H1 (cell line): ENCODE measurements at regions not wholly inside any gene's neighbourhood (a gene's known extent, or its start where the extent isn't known, plus 50 kb on each side); places are given as distances from the start of the nearest gene placed in this dataset.
"Not testable (repeated sequence)": the region's sequence is repeated elsewhere in the genome, so short reads cannot be mapped to it uniquely, and the experiment has no call there.

Source experiments
- CTCF ChIA-PET: fragments of 300-600 bp; sonication (Branson Sonifier 250); formaldehyde crosslinking; loops from one replicate; lab custom pipeline; 2021; ENCODE audit not compliant: partially characterized antibody; lab: Charles Lee
- POLR2A ChIA-PET: fragments of 300-600 bp; sonication (Branson Sonifier 250); formaldehyde crosslinking; loops from one replicate; lab custom pipeline; 2021; ENCODE audit warnings: inconsistent platforms; ENCODE audit not compliant: partially characterized antibody; lab: Charles Lee
- DNase-seq, 2 experiments: peaks; one replicate each; pipeline versions ENCODE4 v3.0.0 to v3.0.0-alpha.2; 2010 to 2022; ENCODE audit warnings: low spot score in 2 of 2, low read depth in 1 of 2, mixed read lengths in 1 of 2
- FAIRE-seq: peaks from 2 replicates; lab custom pipeline; 2011; peaks lifted over from hg19 to GRCh38; lab: Jason Lieb, UNC
- H2AFZ ChIP-seq: 2 replicates; pipeline ENCODE4 v1.8.1; 2012; ENCODE audit warnings: low read length, inconsistent platforms
- H2AK5ac ChIP-seq: 2 replicates; pipeline ENCODE4 v1.6.1; 2013; ENCODE audit warnings: low read depth, low read length
- H2BK120ac ChIP-seq: replicated peaks from 2 replicates; pipeline ENCODE3; 2013; ENCODE audit warnings: low read depth, low read length, inconsistent platforms
- H2BK12ac ChIP-seq: 2 replicates; pipeline ENCODE4 v1.6.1; 2013; ENCODE audit warnings: low read depth, low read length
- H2BK15ac ChIP-seq: 2 replicates; pipeline ENCODE4 v1.6.1; 2013; ENCODE audit warnings: low read length
- H2BK20ac ChIP-seq: 2 replicates; pipeline ENCODE4 v1.6.1; 2013; ENCODE audit warnings: low read length
- H2BK5ac ChIP-seq: 2 replicates; pipeline ENCODE4 v1.6.1; 2013; ENCODE audit warnings: low read depth, low read length
- H3K14ac ChIP-seq: 2 replicates; pipeline ENCODE4 v1.6.1; 2013; ENCODE audit warnings: inconsistent platforms; ENCODE audit not compliant: insufficient read length
- H3K18ac ChIP-seq: 2 replicates; pipeline ENCODE4 v1.6.1; 2013; ENCODE audit warnings: low read length; ENCODE audit errors: extremely low read depth
- H3K23ac ChIP-seq: 2 replicates; pipeline ENCODE4 v1.6.1; 2013; ENCODE audit warnings: inconsistent platforms; ENCODE audit not compliant: insufficient read length
- H3K23me2 ChIP-seq: 2 replicates; pipeline ENCODE4 v1.6.1; 2013; ENCODE audit warnings: low read depth, low read length
- H3K27ac ChIP-seq: 2 replicates; pipeline ENCODE4 v1.6.1; 2011; ENCODE audit warnings: low read depth, low read length, inconsistent platforms
- H3K27me3 ChIP-seq, 4 experiments: replicated peaks in 1 of 4; 1 replicate in 1 of 4; 2 replicates in 3 of 4; pipeline versions ENCODE4 v1.6.1 to v1.8.1; 2011 to 2013; ENCODE audit warnings: low read length in 3 of 4, mild to moderate bottlenecking in 3 of 4, inconsistent platforms in 2 of 4, mixed read lengths in 2 of 4, moderate library complexity in 1 of 4; ENCODE audit not compliant: control insufficient read depth in 3 of 4, insufficient read depth in 3 of 4; ENCODE audit errors: extremely low read depth in 1 of 4
- H3K36me3 ChIP-seq, 4 experiments: 2 replicates each; pipeline versions ENCODE4 v1.6.1 to v1.8.1; 2011 to 2013; ENCODE audit warnings: mild to moderate bottlenecking in 4 of 4, low read length in 3 of 4, moderate library complexity in 2 of 4, control low read depth in 1 of 4, inconsistent platforms in 1 of 4; ENCODE audit not compliant: insufficient read depth in 4 of 4, control insufficient read depth in 2 of 4
- H3K4ac ChIP-seq: replicated peaks from 2 replicates; pipeline ENCODE3; 2013; ENCODE audit warnings: low read length, low read depth, mixed read lengths, inconsistent platforms; ENCODE audit not compliant: insufficient read length
- H3K4me1 ChIP-seq, 4 experiments: replicated peaks in 1 of 4; 1 replicate in 1 of 4; 2 replicates in 3 of 4; pipeline versions ENCODE4 v1.6.1 to v1.8.1; 2011 to 2013; ENCODE audit warnings: low read length in 3 of 4, inconsistent platforms in 2 of 4, mixed read lengths in 1 of 4; ENCODE audit not compliant: insufficient read depth in 4 of 4, control insufficient read depth in 3 of 4
- H3K4me2 ChIP-seq, 2 experiments: 2 replicates each; pipeline versions ENCODE4 v1.6.1 to v1.8.1; 2011 to 2013; ENCODE audit warnings: low read depth in 2 of 2, low read length in 2 of 2, control low read depth in 1 of 2, inconsistent platforms in 1 of 2, mild to moderate bottlenecking in 1 of 2; ENCODE audit not compliant: insufficient read depth in 1 of 2
- H3K4me3 ChIP-seq, 4 experiments: fragments of 200-600, 300-600 bp in 1 of 4; sonication (generic), shearing (Covaris generic), sonication (Bioruptor Twin) in 1 of 4; 2 replicates each; pipeline versions ENCODE4 v1.5.1 to v1.8.1; 2011 to 2016; ENCODE audit warnings: low read length in 4 of 4, low read depth in 3 of 4, control low read depth in 2 of 4, inconsistent platforms in 2 of 4, mild to moderate bottlenecking in 2 of 4, mixed read lengths in 1 of 4, moderate library complexity in 1 of 4; ENCODE audit not compliant: insufficient read depth in 2 of 4; ENCODE audit errors: extremely low read depth in 1 of 4
- H3K56ac ChIP-seq: replicated peaks from 2 replicates; pipeline ENCODE3; 2013; ENCODE audit warnings: low read depth, mild to moderate bottlenecking, mixed read lengths, low read length, inconsistent platforms; ENCODE audit not compliant: insufficient read length
- H3K79me1 ChIP-seq: 2 replicates; pipeline ENCODE4 v1.6.1; 2013; ENCODE audit warnings: low read depth, low read length, control low read depth
- H3K79me2 ChIP-seq, 2 experiments: 2 replicates each; pipeline versions ENCODE4 v1.6.1 to v1.8.1; 2012 to 2013; ENCODE audit warnings: low read length in 2 of 2, mild to moderate bottlenecking in 2 of 2, inconsistent platforms in 1 of 2; ENCODE audit not compliant: insufficient read depth in 2 of 2, control insufficient read depth in 1 of 2
- H3K9ac ChIP-seq, 4 experiments: replicated peaks in 1 of 4; 1 replicate in 1 of 4; 2 replicates in 3 of 4; pipeline versions ENCODE4 v1.6.1 to v1.8.1; 2011 to 2013; ENCODE audit warnings: low read depth in 3 of 4, low read length in 3 of 4, control low read depth in 2 of 4, mild to moderate bottlenecking in 2 of 4, moderate library complexity in 2 of 4, inconsistent platforms in 1 of 4; ENCODE audit errors: extremely low read depth in 1 of 4
- H3K9me3 ChIP-seq, 2 experiments: 2 replicates each; pipeline versions ENCODE4 v1.6.1 to v1.8.1; 2012 to 2013; ENCODE audit warnings: mild to moderate bottlenecking in 2 of 2, moderate library complexity in 2 of 2, control low read depth in 1 of 2, inconsistent platforms in 1 of 2, low read depth in 1 of 2, low read length in 1 of 2, mixed read lengths in 1 of 2; ENCODE audit not compliant: insufficient read depth in 2 of 2
- H4K20me1 ChIP-seq, 2 experiments: replicated peaks in 1 of 2; 2 replicates each; pipeline versions ENCODE3 to v1.8.1; 2011 to 2013; ENCODE audit warnings: inconsistent platforms in 2 of 2, low read length in 2 of 2, mild to moderate bottlenecking in 1 of 2; ENCODE audit not compliant: insufficient read depth in 2 of 2, control insufficient read depth in 1 of 2
- H4K5ac ChIP-seq: 2 replicates; pipeline ENCODE4 v1.6.1; 2013; ENCODE audit warnings: low read length, low read depth, mixed read lengths, inconsistent platforms; ENCODE audit not compliant: insufficient read length
- H4K8ac ChIP-seq: 2 replicates; pipeline ENCODE4 v1.8.0; 2013; ENCODE audit warnings: mild to moderate bottlenecking, moderate library complexity, low read length, inconsistent platforms; ENCODE audit not compliant: insufficient read depth; ENCODE audit errors: extremely low read depth
- H4K91ac ChIP-seq: replicated peaks from 2 replicates; pipeline ENCODE3; 2013; ENCODE audit warnings: low read length, mixed read lengths, inconsistent platforms; ENCODE audit not compliant: insufficient read length
- CBX5 ChIP-seq: fragments of 300-800, 300-1000 bp; sonication (generic); IDR thresholded peaks from 2 replicates; pipeline ENCODE4 v1.7.1; 2016; ENCODE audit warnings: antibody characterized with exemption, low read length, low read depth
- YY1 ChIP-seq: IDR thresholded peaks from 2 replicates; pipeline ENCODE4 v1.6.1; 2011; ENCODE audit warnings: low read depth, mild to moderate bottlenecking, low read length
- WGBS, 2 experiments: shearing (Covaris generic) in 1 of 2; methylation state at CpG; one replicate each; pipeline versions ENCODE4 v1.1.6 to v1.1.7; 2013 to 2015; ENCODE audit warnings: low lambda C conversion rate in 2 of 2, mixed read lengths in 2 of 2, inconsistent platforms in 1 of 2, low coverage in 1 of 2, missing lambda C conversion rate in 1 of 2; ENCODE audit not compliant: insufficient replicate concordance in 2 of 2, insufficient coverage in 1 of 2, insufficient read length in 1 of 2; ENCODE audit errors: extremely low coverage in 1 of 2, missing lambda C conversion rate in 1 of 2; 5-methylcytosine and 5-hydroxymethylcytosine counted together

GRCh38 chr1:199029855-199030254 is 391.0 kb downstream of the PTPRC start (continued):
- no peak for TF ChIP-seq YY1
- TF ChIP-seq CBX5 = no peak

DNA sequence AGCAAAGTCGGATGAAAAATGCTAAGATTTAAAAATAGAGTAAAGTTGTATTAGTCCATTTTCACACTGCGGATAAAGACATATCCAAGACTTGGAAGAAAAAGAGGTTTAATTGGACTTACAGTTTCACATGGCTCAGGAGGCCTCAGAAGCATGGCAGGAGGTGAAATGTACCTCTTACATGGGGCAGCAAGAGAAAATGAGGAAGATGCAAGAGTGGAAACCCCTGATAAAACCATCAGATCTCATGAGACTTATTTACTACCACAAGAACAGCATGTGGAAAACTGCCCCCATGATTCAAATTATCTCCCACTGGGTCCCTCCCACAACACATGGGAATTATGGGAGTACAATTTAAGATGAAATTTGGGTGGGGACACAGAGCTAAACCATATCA is 391.7 kb downstream of the PTPRC start:
- H4K8ac ChIP-seq, H3K27ac ChIP-seq, H3K4me1 ChIP-seq, H3K79me2 ChIP-seq, H4K91ac ChIP-seq, H3K4me3 ChIP-seq, H2BK15ac ChIP-seq, H3K18ac ChIP-seq, DNase-seq, H3K4ac ChIP-seq, H3K27me3 ChIP-seq, H2AFZ ChIP-seq, H4K20me1 ChIP-seq, FAIRE-seq, H2AK5ac ChIP-seq, H3K4me2 ChIP-seq, H3K9ac ChIP-seq, H4K5ac ChIP-seq, H2BK12ac ChIP-seq, H3K79me1 ChIP-seq, H3K14ac ChIP-seq, POLR2A ChIA-PET, H3K9me3 ChIP-seq, H2BK120ac ChIP-seq, H3K36me3 ChIP-seq, H2BK5ac ChIP-seq, H2BK20ac ChIP-seq, H3K23me2 ChIP-seq, H3K56ac ChIP-seq, H3K23ac ChIP-seq: not testable (repeated sequence)
- CTCF ChIA-PET = interaction anchor here (0.6 kb wide), 1 partner anchor 443 kb away, joined by 3 read pairs; no protein-coding TSS in a partner anchor
- 87% methylated on average over 2 of the region's 2 CpGs; no CpG with 5 or more reads in 1 of the 2 experiments for WGBS, 2 experiments
